ENCODE measurements at regions not wholly inside any gene's neighbourhood (a gene's known extent, or its start where the extent isn't known, plus 50 kb on each side); places are given as distances from the start of the nearest gene placed in this dataset.

- Histone ChIP-seq H3K27me3 (ENCODE audit: control insufficient read depth, insufficient read depth, low read length) (no peaks in the 10 kb centered on the region), H3K36me3 (ENCODE audit: control insufficient read depth, low read depth, low read length) (no peaks in the 10 kb centered on the region), H3K9ac (ENCODE audit: low read length) (no peak overlapping the region), H3K9me3 (ENCODE audit: control insufficient read depth, low read depth, low read length) (no peaks in the 10 kb centered on the region), H3K4me3 (ENCODE audit: low read length) (no peak overlapping the region), H3K27ac (ENCODE audit: low read length) (no peak overlapping the region), H3K4me1 (ENCODE audit: control insufficient read depth, low read depth, low read length) (no peaks in the 10 kb centered on the region)
These were observed 224.2 kb downstream of the CYRIA start for GRCh38 chr2:16441431-16441830.

GRCh38 chr2:16440898-16441297 lies 224.7 kb downstream of the CYRIA start:
- Histone ChIP-seq H3K27me3 (ENCODE audit: control insufficient read depth, insufficient read depth, low read length) (no peaks in the 10 kb centered on the region), H3K9me3 (ENCODE audit: control insufficient read depth, low read depth, low read length) (no peaks in the 10 kb centered on the region), H3K9ac (ENCODE audit: low read length) (no peak overlapping the region), H3K4me1 (ENCODE audit: control insufficient read depth, low read depth, low read length) (no peaks in the 10 kb centered on the region), H3K36me3 (ENCODE audit: control insufficient read depth, low read depth, low read length) (no peaks in the 10 kb centered on the region), H3K27ac (ENCODE audit: low read length) (no peak overlapping the region), H3K4me3 (ENCODE audit: low read length) (no peak overlapping the region)

GRCh38 chr2:16438613-16439321 lies 226.9 kb downstream of the CYRIA start:
- H3K27me3 ChIP-seq (ENCODE audit: control insufficient read depth, insufficient read depth, low read length), result no peaks in the 10 kb centered on the region
- no peak overlapping the region for H3K9ac ChIP-seq (ENCODE audit: low read length)
- no peak overlapping the region for H3K27ac ChIP-seq (ENCODE audit: low read length)
- H3K36me3 ChIP-seq (ENCODE audit: control insufficient read depth, low read depth, low read length), result no peaks in the 10 kb centered on the region
- no peaks in the 10 kb centered on the region for H3K4me1 ChIP-seq (ENCODE audit: control insufficient read depth, low read depth, low read length)
- no peak overlapping the region for H3K4me3 ChIP-seq (ENCODE audit: low read length)
- H3K9me3 ChIP-seq (ENCODE audit: control insufficient read depth, low read depth, low read length), result no peaks in the 10 kb centered on the region

- no peaks in the 10 kb centered on the region for H3K4me1 ChIP-seq (ENCODE audit: control insufficient read depth, low read depth, low read length)
- H3K4me3 ChIP-seq (ENCODE audit: low read length), result no peak overlapping the region
- no peak overlapping the region for H3K27ac ChIP-seq (ENCODE audit: low read length)
- no peaks in the 10 kb centered on the region for H3K27me3 ChIP-seq (ENCODE audit: control insufficient read depth, insufficient read depth, low read length)
- no peaks in the 10 kb centered on the region for H3K36me3 ChIP-seq (ENCODE audit: control insufficient read depth, low read depth, low read length)
- H3K9me3 ChIP-seq (ENCODE audit: control insufficient read depth, low read depth, low read length), result no peaks in the 10 kb centered on the region
- no peak overlapping the region for H3K9ac ChIP-seq (ENCODE audit: low read length)
These were observed 228.4 kb downstream of the CYRIA start for GRCh38 chr2:16437189-16437588.

GRCh38 chr2:16434393-16434792 lies 231.2 kb downstream of the CYRIA start:
- Histone ChIP-seq H3K4me1 (ENCODE audit: control insufficient read depth, low read depth, low read length) (no peaks in the 10 kb centered on the region), H3K9ac (ENCODE audit: low read length) (no peak overlapping the region), H3K4me3 (ENCODE audit: low read length) (no peak overlapping the region), H3K36me3 (ENCODE audit: control insufficient read depth, low read depth, low read length) (no peaks in the 10 kb centered on the region), H3K27me3 (ENCODE audit: control insufficient read depth, insufficient read depth, low read length) (no peaks in the 10 kb centered on the region), H3K9me3 (ENCODE audit: control insufficient read depth, low read depth, low read length) (no peaks in the 10 kb centered on the region), H3K27ac (ENCODE audit: low read length) (no peak overlapping the region)

GRCh38 chr2:16430846-16431245 lies 234.8 kb downstream of the CYRIA start:
- H3K27me3 ChIP-seq (ENCODE audit: control insufficient read depth, insufficient read depth, low read length), result no peaks in the 10 kb centered on the region
- no peaks in the 10 kb centered on the region for H3K4me1 ChIP-seq (ENCODE audit: control insufficient read depth, low read depth, low read length)
- H3K36me3 ChIP-seq (ENCODE audit: control insufficient read depth, low read depth, low read length), result no peaks in the 10 kb centered on the region
- no peak overlapping the region for H3K27ac ChIP-seq (ENCODE audit: low read length)
- no peak overlapping the region for H3K4me3 ChIP-seq (ENCODE audit: low read length)
- H3K9me3 ChIP-seq (ENCODE audit: control insufficient read depth, low read depth, low read length), result no peaks in the 10 kb centered on the region
- no peak overlapping the region for H3K9ac ChIP-seq (ENCODE audit: low read length)

GRCh38 chr2:16429431-16430145 lies 236.0 kb downstream of the CYRIA start:
- Histone ChIP-seq H3K4me3 (ENCODE audit: low read length) (no peak overlapping the region), H3K9me3 (ENCODE audit: control insufficient read depth, low read depth, low read length) (no peaks in the 10 kb centered on the region), H3K4me1 (ENCODE audit: control insufficient read depth, low read depth, low read length) (no peaks in the 10 kb centered on the region), H3K27me3 (ENCODE audit: control insufficient read depth, insufficient read depth, low read length) (no peaks in the 10 kb centered on the region), H3K36me3 (ENCODE audit: control insufficient read depth, low read depth, low read length) (no peaks in the 10 kb centered on the region), H3K27ac (ENCODE audit: low read length) (no peak overlapping the region), H3K9ac (ENCODE audit: low read length) (no peak overlapping the region)

GRCh38 chr2:16429002-16429401 lies 236.6 kb downstream of the CYRIA start:
- Histone ChIP-seq H3K27ac (ENCODE audit: low read length) (no peak overlapping the region), H3K27me3 (ENCODE audit: control insufficient read depth, insufficient read depth, low read length) (no peaks in the 10 kb centered on the region), H3K4me1 (ENCODE audit: control insufficient read depth, low read depth, low read length) (no peaks in the 10 kb centered on the region), H3K36me3 (ENCODE audit: control insufficient read depth, low read depth, low read length) (no peaks in the 10 kb centered on the region), H3K9ac (ENCODE audit: low read length) (no peak overlapping the region), H3K4me3 (ENCODE audit: low read length) (no peak overlapping the region), H3K9me3 (ENCODE audit: control insufficient read depth, low read depth, low read length) (no peaks in the 10 kb centered on the region)

GRCh38 chr2:16425462-16426336 lies 239.9 kb downstream of the CYRIA start:
- Histone ChIP-seq H3K36me3 (ENCODE audit: control insufficient read depth, low read depth, low read length) (no peaks in the 10 kb centered on the region), H3K27ac (ENCODE audit: low read length) (no peak overlapping the region), H3K27me3 (ENCODE audit: control insufficient read depth, insufficient read depth, low read length) (no peaks in the 10 kb centered on the region), H3K4me1 (ENCODE audit: control insufficient read depth, low read depth, low read length) (no peaks in the 10 kb centered on the region), H3K4me3 (ENCODE audit: low read length) (no peak overlapping the region), H3K9me3 (ENCODE audit: control insufficient read depth, low read depth, low read length) (no peaks in the 10 kb centered on the region), H3K9ac (ENCODE audit: low read length) (no peak overlapping the region)

- Histone ChIP-seq H3K4me1 (ENCODE audit: control insufficient read depth, low read depth, low read length) (no peaks in the 10 kb centered on the region), H3K27ac (ENCODE audit: low read length) (no peak overlapping the region), H3K27me3 (ENCODE audit: control insufficient read depth, insufficient read depth, low read length) (no peaks in the 10 kb centered on the region), H3K9ac (ENCODE audit: low read length) (no peak overlapping the region), H3K9me3 (ENCODE audit: control insufficient read depth, low read depth, low read length) (no peaks in the 10 kb centered on the region), H3K36me3 (ENCODE audit: control insufficient read depth, low read depth, low read length) (no peaks in the 10 kb centered on the region), H3K4me3 (ENCODE audit: low read length) (no peak overlapping the region)
These were observed 245.2 kb downstream of the CYRIA start for GRCh38 chr2:16420421-16420820.

- Histone ChIP-seq H3K4me1 (ENCODE audit: control insufficient read depth, low read depth, low read length) (no peaks in the 10 kb centered on the region), H3K9me3 (ENCODE audit: control insufficient read depth, low read depth, low read length) (no peaks in the 10 kb centered on the region), H3K27ac (ENCODE audit: low read length) (no peak overlapping the region), H3K27me3 (ENCODE audit: control insufficient read depth, insufficient read depth, low read length) (no peaks in the 10 kb centered on the region), H3K4me3 (ENCODE audit: low read length) (no peak overlapping the region), H3K36me3 (ENCODE audit: control insufficient read depth, low read depth, low read length) (no peaks in the 10 kb centered on the region), H3K9ac (ENCODE audit: low read length) (no peak overlapping the region)
These were observed 247.9 kb downstream of the CYRIA start for GRCh38 chr2:16417726-16418125.

Data from iPS-18a (cell line).